Glomerular visceral epithelial cell (primary cell): ENCODE measurements at regions not wholly inside any gene's neighbourhood (a gene's known extent, or its start where the extent isn't known, plus 50 kb on each side); places are given as distances from the start of the nearest gene placed in this dataset.
"Not testable (repeated sequence)": the region's sequence is repeated elsewhere in the genome, so short reads cannot be mapped to it uniquely, and the experiment has no call there.

Experiments
- DNase-seq: peaks from one replicate; pipeline ENCODE4 v3.0.0-alpha.2; 2016; ENCODE audit errors: extremely low spot score

GRCh38 chr2:82326180-82326767, 2021.7 kb upstream of the LRRTM1 start:
- not testable (repeated sequence) for DNase-seq

DNA sequence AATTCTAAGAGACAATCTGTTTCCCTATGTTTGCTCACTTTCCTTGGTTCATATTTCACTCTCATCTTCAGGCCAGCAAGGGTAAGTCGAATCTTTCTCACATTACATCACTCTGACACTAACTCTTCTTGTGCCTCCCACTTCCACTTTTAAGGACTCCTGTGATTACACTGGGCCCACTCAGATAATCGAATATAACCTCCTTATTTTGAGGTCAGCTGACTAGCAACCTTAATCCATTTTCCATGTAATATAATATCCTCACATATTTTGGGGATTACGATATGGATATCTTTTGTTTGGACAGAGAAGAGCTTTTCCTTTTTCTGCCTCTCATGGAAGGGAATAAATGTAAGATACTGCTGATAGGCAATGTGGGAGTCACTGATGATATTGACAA, 2015.7 kb upstream of the LRRTM1 start:
- no peak for DNase-seq

DNA sequence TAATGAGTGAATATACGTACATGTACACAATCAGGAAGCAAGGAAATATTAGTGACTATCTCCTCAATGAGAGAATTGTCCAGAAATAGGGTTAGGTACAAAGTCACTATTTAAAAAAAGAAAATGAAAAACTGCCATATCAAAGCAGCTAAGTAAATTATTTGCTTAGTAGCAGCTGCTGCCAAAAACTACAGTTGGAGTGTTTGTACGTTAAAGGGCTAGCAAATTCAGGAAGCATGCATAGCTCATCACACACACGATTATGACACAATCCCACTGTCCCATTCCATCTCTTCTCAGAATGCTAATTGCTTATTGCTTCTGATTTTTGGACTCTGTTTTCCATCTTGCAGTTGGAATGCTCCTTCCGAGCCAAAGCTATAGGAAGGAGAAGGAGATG, 2012.5 kb upstream of the LRRTM1 start:
- DNase-seq = no peak

GRCh38 chr2:82316586-82316985, 2012.0 kb upstream of the LRRTM1 start:
- no peak for DNase-seq

DNA sequence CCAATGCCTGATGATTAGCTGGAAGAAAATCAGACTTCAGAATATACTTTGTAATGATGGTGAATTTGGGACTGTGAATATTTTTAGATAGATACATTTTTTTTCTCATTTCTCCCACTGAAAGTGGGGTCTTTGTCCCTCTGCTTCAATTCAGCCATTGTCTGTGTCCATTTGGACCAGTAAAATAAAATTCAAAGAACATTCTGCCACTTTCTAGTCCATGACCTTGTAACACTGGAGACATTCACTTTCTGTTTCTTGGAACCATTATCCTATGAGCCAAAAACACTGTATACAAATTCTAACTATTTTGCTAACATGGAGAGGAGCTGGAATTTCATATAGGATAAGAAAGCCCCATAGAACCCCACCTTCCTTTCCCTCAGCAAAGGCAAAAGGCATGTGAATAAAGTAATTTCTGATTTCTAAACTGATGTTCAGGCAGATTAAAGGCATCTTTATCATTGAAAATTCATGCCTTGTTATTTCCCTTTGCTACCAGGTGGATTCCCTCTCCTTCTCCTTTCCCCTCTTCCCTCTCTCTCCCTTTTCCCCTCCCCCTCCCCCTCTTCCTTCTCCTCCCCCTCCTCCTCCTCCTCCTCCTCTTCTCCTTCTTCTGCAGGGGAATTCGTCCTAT, 2010.4 kb upstream of the LRRTM1 start:
- DNase-seq = no peak

DNA sequence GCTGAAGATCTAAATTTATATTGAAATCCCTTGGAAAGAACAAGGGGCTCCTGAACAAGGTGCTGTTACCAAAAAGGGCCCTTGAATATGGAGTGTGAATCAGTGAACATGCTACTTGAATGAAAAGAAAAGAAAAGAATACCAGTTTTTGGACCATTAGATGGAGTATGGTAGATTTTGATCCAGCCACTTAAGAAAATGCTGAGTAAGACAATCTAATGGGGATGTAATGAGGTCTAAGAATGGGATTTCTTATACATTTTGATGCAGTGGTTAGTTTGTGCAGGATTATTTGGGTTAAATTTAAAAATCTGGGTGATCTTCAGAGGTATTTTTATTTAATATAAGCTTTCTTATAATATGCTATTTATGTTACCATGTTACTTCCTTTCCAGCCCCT, 2003.0 kb upstream of the LRRTM1 start:
- no peak for DNase-seq

DNA sequence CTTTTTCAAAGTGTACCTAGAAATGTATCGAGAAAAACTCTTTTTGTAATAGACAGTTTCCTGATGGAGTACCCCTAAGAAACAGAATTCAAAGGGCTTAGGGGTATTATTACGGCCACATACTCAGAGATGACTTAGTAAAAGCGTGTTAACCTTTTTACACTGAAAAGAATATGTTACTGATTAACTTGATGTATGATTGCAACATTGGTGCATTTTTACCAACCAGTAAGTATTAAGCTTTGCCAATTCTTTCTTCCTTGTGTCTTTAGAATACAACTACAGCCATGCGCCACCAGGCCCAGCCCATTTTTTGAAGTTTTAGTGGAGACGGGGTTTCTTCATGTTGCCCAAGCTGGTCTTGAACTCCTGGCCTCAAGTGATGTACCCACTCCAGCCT, 1997.0 kb upstream of the LRRTM1 start:
- no peak for DNase-seq

DNA sequence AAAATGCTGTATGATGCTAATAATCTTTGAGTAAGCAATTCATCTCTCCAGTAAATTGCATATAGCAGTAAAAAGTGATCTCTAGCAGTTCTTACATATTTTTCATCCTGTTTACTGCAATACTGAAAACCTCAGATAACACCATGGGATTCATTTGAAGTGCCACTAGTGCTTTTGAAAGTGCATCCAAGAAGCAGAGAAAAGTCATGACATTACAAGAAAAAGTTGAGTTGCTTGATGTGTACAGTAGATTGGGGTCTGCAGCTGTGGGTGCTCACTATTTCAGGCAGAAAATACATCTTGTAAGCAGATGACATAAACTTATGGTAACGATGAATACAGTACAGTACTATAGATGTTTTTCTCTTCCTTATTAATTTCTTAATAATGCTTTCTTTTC, 1984.9 kb upstream of the LRRTM1 start:
- DNase-seq = no peak

- DNase-seq = no peak
These were observed 1978.5 kb upstream of the LRRTM1 start for GRCh38 chr2:82283075-82283474.

DNA sequence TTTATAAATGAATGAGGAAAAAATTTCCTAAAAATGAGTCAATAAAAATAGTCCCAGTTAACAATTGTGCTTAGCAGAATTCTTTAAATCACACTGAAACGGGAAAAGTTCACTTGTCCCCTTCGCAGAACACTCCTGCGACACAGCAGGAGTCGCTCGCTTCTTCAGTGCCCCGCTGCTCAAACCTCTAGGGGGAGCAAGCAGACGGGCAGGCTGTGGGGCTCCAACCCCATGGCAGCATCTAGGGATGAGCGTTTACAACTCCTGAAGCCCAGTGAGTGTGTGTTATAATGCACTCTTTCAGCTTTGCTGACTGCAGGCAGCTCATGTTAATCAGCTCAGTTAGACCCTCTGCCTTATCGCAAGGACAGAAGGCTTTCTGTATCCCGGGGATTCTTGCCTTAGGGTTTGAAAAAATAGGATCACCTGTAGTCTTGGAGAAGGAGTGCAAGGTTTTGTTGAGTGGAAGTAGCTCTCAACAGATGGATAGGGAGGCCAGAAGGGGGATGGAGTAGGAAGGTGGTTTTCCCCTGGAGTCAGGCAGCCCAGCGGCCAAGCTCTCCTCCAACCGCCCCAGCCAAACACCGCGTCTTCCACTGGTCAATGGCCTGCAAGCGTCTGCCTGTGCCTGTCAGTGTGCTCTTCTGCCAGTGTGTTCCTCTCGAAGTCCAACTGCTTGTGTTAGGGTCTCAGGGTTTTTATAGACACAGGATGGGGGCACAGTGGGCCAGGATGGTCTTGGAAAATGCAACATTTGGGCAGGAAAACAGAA, 1977.7 kb upstream of the LRRTM1 start:
- no peak for DNase-seq

DNA sequence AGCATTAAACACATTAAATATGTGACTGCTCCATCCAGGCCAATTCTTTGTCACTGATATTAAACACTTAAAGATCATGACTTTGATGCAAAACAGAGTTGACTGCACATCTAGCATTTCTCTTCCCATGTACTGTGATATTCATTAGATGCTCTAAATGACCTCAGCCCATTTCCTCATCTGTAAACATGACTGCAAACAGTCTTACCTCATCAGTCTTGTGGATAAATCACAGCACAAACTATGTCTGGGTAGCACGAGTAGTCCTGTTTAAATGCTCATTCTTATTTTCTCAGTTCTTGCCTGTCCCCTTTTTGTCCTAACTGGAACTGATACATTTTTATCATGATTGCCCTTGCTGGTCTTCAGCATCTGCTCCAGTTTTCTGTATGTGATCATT, 1974.8 kb upstream of the LRRTM1 start:
- DNase-seq = no peak

DNA sequence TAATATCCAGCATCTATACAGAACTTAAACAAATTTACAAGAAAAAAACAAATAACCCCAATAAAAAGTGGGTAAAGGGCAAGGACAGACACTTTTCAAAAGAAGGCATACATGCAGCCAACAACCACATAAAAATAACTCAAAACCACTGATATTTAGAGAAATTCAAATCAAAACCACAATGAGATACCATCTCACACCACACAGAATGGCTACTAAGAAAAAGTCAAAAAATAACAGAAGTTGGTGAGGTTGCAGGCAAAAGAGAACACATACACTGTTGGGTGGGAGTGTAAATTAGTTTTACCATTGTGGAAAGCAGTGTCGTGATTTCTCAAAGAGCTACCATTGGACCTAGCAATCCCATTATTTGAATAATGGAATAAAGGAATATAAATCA, 1973.9 kb upstream of the LRRTM1 start:
- DNase-seq = no peak

- no peak for DNase-seq
These were observed 1971.0 kb upstream of the LRRTM1 start for GRCh38 chr2:82275599-82275998.

DNA sequence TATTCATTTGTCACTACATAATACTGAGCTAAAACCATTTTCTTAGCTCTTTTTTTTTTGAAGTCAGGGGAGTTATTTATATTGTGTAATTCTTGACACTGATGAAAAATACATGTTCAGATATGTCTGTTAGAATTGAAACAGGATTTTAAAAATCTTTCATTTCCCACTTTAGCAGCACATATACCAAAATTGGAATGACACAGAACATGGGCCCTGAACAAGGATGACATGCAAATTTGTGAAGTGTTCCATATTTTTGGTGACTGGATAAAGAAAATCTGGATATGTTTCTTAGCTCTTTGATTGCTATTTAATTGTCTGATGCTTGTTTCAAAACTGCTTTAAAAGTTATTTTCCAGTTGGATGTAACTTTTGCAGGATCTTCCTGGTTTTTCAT, 1963.9 kb upstream of the LRRTM1 start:
- DNase-seq = no peak

DNA sequence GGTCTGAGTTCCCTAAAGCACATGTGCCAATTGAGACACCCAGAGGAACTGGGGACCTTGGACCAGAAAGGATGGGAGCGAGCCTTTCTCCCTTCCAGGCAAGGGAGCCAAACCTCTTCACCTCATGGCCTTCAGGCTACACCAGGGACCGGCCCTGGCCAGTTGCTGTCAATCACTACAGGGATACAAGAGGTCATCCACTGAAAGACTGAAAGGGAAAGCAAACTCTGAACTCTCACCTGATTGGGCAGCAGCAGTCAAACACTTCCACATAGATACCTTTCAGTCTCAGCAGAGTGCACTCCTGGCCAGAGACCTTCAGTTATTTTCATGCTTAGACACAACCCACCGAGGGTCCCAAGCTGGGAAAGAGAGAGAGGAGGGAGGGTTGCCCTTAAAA, 1956.0 kb upstream of the LRRTM1 start:
- DNase-seq = no peak

GRCh38 chr2:82259551-82259950, 1955.0 kb upstream of the LRRTM1 start:
- no peak for DNase-seq

DNA sequence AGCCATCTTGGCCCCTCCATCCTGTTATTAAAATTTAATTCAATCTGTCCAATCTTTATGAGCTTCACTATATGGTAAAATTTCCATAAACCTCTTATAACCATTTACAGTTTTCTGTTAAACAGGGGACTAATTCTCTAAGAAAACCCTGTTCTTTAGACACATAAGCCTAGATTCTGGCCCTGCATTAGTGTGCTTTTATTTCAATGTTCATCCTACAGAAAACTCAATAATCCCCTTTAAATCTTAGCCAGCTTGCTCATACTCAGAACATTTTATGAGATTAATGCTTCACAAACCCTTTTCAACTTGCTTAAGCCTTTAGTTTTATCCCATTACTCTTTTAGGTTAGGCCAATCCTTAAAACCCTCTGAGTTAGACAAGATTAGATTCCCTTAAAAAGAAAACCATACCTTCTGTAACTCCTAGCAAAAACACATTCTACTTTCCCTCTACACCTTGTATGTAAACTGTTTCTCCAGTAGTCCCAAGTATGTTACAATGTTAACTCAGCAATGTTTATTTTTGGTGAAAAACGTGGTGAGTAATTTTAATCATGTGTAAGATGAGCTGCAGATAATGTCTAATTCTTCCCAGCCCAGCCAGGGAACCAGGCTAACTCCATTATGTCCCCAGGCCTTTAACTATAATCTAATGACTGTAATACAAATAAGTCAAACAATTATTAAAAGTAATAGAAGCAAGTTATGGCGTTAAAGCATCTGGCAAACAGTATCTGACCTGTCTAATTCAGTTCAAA, 1953.4 kb upstream of the LRRTM1 start:
- no peak for DNase-seq

DNA sequence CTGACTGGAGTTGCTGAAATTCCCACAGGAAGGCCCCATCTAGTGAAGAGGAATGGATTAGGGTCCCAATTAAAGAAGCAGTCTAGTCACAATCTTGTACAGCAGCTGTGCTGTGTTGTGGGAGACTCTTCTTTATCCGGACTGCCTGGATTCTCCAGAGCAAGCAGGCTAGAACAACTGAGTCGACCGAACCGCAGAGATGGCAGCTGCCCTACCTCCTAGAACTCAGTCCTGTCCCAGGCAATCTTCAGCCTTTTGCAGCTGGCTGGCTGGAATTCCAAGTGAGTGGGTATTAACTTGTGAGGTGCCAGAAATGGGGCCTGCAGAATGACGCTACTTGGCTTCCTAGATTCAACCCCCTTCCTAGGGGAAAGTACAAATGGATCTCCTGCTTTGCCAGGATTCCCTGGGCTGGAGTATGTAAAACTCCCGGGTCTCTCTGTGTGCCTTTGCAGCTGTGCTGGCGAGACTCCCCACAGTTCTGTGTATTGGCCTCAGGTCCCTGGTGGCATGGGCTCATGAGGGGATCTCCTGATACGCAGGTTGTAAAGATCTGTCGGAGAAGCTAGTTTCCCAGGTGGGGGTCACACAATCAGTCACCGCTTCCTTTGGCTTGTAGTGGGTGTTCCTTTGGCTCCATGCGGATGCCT, 1952.6 kb upstream of the LRRTM1 start:
- no peak for DNase-seq

DNA sequence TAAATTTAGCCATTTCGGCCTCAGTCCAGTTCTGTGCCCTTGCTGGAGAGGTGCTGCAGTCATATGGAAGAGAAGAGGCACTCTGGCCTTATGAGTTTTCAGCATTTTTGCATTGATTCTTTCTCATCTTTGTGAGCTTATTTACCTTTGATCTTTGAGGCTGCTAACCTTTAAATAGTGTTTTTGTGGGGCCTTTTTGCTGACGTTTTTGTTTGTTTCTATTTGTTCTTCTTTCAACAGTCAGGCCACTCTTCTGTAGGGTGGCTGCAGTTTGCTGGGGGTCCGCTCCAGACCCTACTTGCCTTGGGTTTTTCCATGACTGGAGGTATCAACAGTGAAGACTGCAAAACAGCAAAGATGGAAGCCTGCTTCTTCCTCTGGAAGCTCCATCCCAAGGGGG, 1951.7 kb upstream of the LRRTM1 start:
- no peak for DNase-seq

DNA sequence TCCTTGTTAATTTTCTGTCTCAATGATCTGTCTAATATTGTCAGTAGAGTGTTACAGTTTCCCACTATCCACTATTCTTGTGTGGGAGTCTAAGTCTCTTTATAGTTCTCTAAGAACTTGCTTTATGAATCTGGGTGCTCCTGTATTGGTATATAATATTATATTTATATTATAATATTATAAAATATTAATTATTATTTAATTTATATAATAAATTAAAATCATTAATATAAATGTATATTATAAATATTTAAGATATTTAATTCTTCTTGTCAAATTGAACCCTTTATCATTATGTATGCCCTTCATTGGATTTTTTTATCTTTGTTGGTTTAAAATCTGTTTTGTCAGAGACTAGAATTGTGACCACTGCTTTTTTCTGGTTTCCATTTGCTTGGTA, 1950.2 kb upstream of the LRRTM1 start:
- no peak for DNase-seq

DNA sequence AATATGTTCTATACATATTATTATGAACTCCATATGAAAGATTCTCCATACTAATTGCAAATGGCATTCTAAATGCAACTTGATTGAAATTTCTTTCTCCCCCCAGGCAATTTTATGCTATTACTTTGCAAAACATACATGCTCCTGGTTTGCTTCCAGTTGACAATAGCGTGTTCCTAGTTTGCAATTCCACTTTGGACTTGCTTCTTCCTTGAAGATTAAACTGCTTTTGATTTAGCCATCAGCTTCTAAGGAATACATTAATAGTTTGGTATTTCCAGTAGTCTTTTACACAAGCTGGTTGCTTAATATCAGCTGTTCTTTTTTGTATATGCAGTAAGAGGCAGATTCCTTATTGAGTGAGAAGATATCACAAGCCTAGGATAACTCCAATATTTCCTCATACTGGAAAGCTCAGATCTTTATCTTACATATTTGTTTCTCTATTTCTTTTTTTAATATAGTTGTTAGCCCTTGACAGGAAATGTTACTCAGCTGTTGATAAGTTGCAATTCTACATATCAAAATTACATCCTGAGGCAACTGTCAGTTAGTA, 1941.7 kb upstream of the LRRTM1 start:
- DNase-seq = no peak

GRCh38 chr2:82239176-82239575, 1934.6 kb upstream of the LRRTM1 start:
- DNase-seq = no peak
